A673 (cell line): ENCODE measurements at regions not wholly inside any gene's neighbourhood (a gene's known extent, or its start where the extent isn't known, plus 50 kb on each side); places are given as distances from the start of the nearest gene placed in this dataset.

Experiments used
- BruUV-seq: library from RNA; stranded (reverse); fragments of 400-500 nt; replicated peaks from 2 replicates; lab custom pipeline; 2021; lab: Mats Ljungman, UMichigan
- CTCF ChIA-PET: fragments of 300-600 bp; sonication (Branson Sonifier 250); formaldehyde crosslinking; loops from one replicate; lab custom pipeline; 2022; ENCODE audit warnings: antibody characterized with exemption; lab: Charles Lee
- POLR2A ChIA-PET: fragments of 300-600 bp; sonication (Branson Sonifier 250); formaldehyde crosslinking; loops from one replicate; lab custom pipeline; 2022; ENCODE audit warnings: antibody characterized with exemption; ENCODE audit not compliant: low non-redundant PET; lab: Charles Lee
- DNase-seq: peaks from one replicate; pipeline ENCODE4 v3.0.0-alpha.2; 2015; ENCODE audit warnings: low spot score
- H3K27ac ChIP-seq: fragments of 200-600 bp; sonication (generic); 2 replicates; pipeline ENCODE4 v1.5.1; 2016; ENCODE audit warnings: mixed run types, low read depth, mild to moderate bottlenecking, mixed read lengths, antibody characterized with exemption, low read length; ENCODE audit not compliant: poor library complexity, severe bottlenecking
- H3K27me3 ChIP-seq: fragments of 200-600 bp; sonication (generic); replicated peaks from 2 replicates; pipeline ENCODE4 v1.6.1; 2017; ENCODE audit warnings: mixed run types, low read depth, mild to moderate bottlenecking, mixed read lengths, antibody characterized with exemption, low read length; ENCODE audit not compliant: insufficient read depth, poor library complexity
- H3K36me3 ChIP-seq: fragments of 200-600 bp; sonication (generic); 2 replicates; pipeline ENCODE4 v1.6.1; 2016; ENCODE audit warnings: mixed run types, mild to moderate bottlenecking, mixed read lengths, antibody characterized with exemption, low read length; ENCODE audit not compliant: insufficient read depth, poor library complexity, severe bottlenecking
- H3K4me1 ChIP-seq: fragments of 200-600 bp; sonication (generic); 2 replicates; pipeline ENCODE4 v1.6.1; 2017; ENCODE audit warnings: mixed run types, mild to moderate bottlenecking, mixed read lengths, antibody characterized with exemption, low read length; ENCODE audit not compliant: insufficient read depth, poor library complexity, severe bottlenecking
- H3K4me3 ChIP-seq: fragments of 200-600 bp; sonication (generic); 2 replicates; pipeline ENCODE4 v1.5.1; 2016; ENCODE audit warnings: low read depth, mixed run types, mild to moderate bottlenecking, mixed read lengths, low read length; ENCODE audit not compliant: poor library complexity, severe bottlenecking
- H3K9me3 ChIP-seq: fragments of 200-600 bp; sonication (generic); 2 replicates; pipeline ENCODE4 v1.6.1; 2016; ENCODE audit warnings: mixed run types, low read depth, mild to moderate bottlenecking, mixed read lengths, antibody characterized with exemption, low read length; ENCODE audit not compliant: poor library complexity, severe bottlenecking
- EZH2 ChIP-seq: fragments of 200-600 bp; sonication (generic); IDR thresholded peaks from 2 replicates; pipeline ENCODE4 v1.6.1; 2017; ENCODE audit warnings: borderline replicate concordance, low read depth, mild to moderate bottlenecking, mixed read lengths, antibody characterized with exemption, low read length; ENCODE audit not compliant: poor library complexity, severe bottlenecking
- intact Hi-C: fragments of 100-400 bp; cut with micrococcal nuclease; formaldehyde crosslinking; loops from one replicate; pipeline ENCODE4 v1.10.0; 2022; ENCODE audit not compliant: unreplicated experiment
- TF ChIP-seq, protein P1 (sequence below): fragments of 300-800, 200-600 bp; sonication (generic); conservative IDR thresholded peaks from 2 replicates; pipeline ENCODE4 v1.5.1; 2017; ENCODE audit warnings: low read depth, mild to moderate bottlenecking, antibody characterized with exemption, low read length, moderate library complexity, mixed read lengths

DNA sequence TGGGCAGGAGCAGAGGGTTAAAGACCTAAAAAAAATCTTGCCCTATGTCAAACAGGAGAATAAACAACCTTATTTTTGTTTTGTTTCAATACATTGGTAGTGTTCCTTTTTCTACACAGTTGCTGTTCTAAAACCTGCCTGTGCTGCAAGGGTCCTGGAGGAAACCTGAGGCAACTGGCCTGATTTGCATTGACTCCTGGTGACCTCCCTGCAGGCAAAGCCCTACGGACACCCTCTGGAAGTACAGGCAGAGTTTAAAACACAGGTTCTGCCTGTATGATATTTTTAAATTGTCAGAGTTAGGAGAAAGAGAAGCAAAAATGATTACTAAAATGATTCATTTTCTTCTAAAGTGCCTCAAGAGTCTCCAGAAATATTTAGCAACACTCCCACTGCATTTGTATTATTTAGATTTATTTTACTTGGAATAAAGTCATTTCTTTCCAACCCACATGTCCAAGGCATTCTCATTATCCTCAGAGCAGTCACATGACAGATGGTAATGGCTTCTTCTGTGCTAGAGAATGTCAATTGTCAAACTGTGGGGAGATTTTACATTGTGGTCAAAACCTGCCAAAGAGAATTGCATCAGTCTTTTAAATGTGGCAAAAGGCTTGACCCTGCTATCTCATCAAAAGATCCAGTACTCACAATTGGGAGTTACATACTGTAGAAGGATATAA lies 559.6 kb downstream of the CETN3 start:
- H3K4me3 ChIP-seq = no peak overlapping the region
- DNase-seq = no peak
- no peaks in the 10 kb centered on the region for H3K9me3 ChIP-seq
- no peak overlapping the region for H3K27ac ChIP-seq
- intact Hi-C loops = no loop called here
- H3K27me3 ChIP-seq = no peaks in the 10 kb centered on the region
- no peaks in the 10 kb centered on the region for H3K4me1 ChIP-seq
- TF ChIP-seq, protein P1, sequence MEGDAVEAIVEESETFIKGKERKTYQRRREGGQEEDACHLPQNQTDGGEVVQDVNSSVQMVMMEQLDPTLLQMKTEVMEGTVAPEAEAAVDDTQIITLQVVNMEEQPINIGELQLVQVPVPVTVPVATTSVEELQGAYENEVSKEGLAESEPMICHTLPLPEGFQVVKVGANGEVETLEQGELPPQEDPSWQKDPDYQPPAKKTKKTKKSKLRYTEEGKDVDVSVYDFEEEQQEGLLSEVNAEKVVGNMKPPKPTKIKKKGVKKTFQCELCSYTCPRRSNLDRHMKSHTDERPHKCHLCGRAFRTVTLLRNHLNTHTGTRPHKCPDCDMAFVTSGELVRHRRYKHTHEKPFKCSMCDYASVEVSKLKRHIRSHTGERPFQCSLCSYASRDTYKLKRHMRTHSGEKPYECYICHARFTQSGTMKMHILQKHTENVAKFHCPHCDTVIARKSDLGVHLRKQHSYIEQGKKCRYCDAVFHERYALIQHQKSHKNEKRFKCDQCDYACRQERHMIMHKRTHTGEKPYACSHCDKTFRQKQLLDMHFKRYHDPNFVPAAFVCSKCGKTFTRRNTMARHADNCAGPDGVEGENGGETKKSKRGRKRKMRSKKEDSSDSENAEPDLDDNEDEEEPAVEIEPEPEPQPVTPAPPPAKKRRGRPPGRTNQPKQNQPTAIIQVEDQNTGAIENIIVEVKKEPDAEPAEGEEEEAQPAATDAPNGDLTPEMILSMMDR = no peak
- no peak for TF ChIP-seq EZH2
- ChIA-PET POLR2A (no interaction called here), CTCF (no interaction called here)
- no peaks in the 10 kb centered on the region for H3K36me3 ChIP-seq
- no TSS peak for BruUV-seq

DNA sequence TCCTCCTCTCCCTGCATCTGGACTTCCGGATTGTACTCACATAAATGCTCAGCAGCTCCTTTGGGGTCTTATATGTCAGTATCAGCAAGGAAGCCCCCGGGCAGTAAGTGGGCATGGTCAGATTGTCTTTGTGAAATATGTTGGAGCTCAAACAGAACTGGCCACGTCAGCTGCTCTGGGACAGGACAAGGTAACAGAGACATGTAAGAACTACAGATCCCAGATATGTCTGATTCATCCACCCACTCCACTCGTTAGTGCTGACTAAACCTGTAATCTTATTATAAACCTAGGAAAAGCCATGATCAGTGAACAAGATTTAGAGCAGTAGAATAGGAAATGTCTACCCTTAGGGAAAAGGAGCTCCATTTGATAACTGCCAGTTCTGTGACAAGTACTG lies 561.8 kb downstream of the CETN3 start:
- POLR2A ChIA-PET = no interaction called here

DNA sequence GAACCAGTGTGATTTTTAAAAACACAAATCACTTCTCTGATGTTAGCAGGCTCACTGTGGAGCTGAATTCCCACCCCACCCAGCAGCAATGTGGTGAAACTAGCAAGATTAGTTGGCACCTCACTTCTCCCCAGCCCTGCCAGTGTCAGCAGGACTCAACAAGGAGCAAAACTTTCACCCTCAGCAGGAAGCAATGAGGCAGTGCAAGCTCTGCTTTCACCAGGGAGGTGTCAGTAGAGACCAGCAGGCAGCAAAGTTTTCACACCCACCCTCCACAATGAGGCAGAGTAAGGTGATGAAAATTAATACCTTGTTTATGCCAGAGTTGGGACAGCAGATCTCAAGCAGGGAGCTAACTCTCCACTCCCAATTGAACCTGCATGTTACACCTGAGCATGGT lies 565.0 kb downstream of the CETN3 start:
- Histone ChIP-seq H3K27me3 (no peaks in the 10 kb centered on the region), H3K4me3 (no peak overlapping the region), H3K27ac (no peak overlapping the region), H3K9me3 (no peaks in the 10 kb centered on the region), H3K4me1 (peaks cover 10% of the 10 kb centered on the region), H3K36me3 (no peaks in the 10 kb centered on the region)
- no peak for DNase-seq
- no peak for TF ChIP-seq EZH2
- TF ChIP-seq, protein P1 = no peak
- intact Hi-C loops = no loop called here
- CTCF ChIA-PET = no interaction called here
- POLR2A ChIA-PET = no interaction called here
- no TSS peak for BruUV-seq

More for the DNA sequence above, 561.8 kb downstream of the CETN3 start:
- CTCF ChIA-PET = no interaction called here
- H3K9me3 ChIP-seq = no peaks in the 10 kb centered on the region
- H3K27me3 ChIP-seq = no peaks in the 10 kb centered on the region
- DNase-seq = peak; percentile 31
- H3K4me3 ChIP-seq = no peak overlapping the region
- peaks cover 4% of the 10 kb centered on the region for H3K4me1 ChIP-seq
- H3K27ac ChIP-seq = no peak overlapping the region
- intact Hi-C loops = no loop called here
- BruUV-seq = no TSS peak
- no peak for TF ChIP-seq EZH2
- TF ChIP-seq, protein P1 = no peak
- H3K36me3 ChIP-seq = no peaks in the 10 kb centered on the region
